AG09319 (cell line): ENCODE measurements at regions not wholly inside any gene's neighbourhood (a gene's known extent, or its start where the extent isn't known, plus 50 kb on each side); places are given as distances from the start of the nearest gene placed in this dataset.

ENCODE experiments used
- DNase-seq: peaks from one replicate; pipeline ENCODE4 v3.0.0-alpha.2; 2010; ENCODE audit warnings: low read depth; ENCODE audit errors: extremely low read depth
- CTCF ChIP-seq: IDR thresholded peaks from 2 replicates; pipeline ENCODE4 v1.5.1; 2011; ENCODE audit warnings: low read depth, mild to moderate bottlenecking, inconsistent platforms, low read length, moderate library complexity

GRCh38 chr4:100289530-100289888 lies 99.2 kb upstream of the DDIT4L start:
- TF ChIP-seq CTCF: no peak
- no peak for DNase-seq

GRCh38 chr4:100288811-100289529 lies 98.7 kb upstream of the DDIT4L start:
- TF ChIP-seq CTCF: no peak
- DNase-seq: no peak

- TF ChIP-seq CTCF: no peak
- no peak for DNase-seq
Observed at GRCh38 chr4:100288161-100288560, 97.9 kb upstream of the DDIT4L start.

- DNase-seq: no peak
- no peak for TF ChIP-seq CTCF
Observed at GRCh38 chr4:100287534-100287933, 97.3 kb upstream of the DDIT4L start.

GRCh38 chr4:100286636-100287035 lies 96.4 kb upstream of the DDIT4L start:
- DNase-seq: no peak
- TF ChIP-seq CTCF: no peak

GRCh38 chr4:100285121-100285520 lies 94.9 kb upstream of the DDIT4L start:
- DNase-seq: no peak
- TF ChIP-seq CTCF: no peak

- no peak for TF ChIP-seq CTCF
- DNase-seq: no peak
Observed at GRCh38 chr4:100284129-100284880, 94.0 kb upstream of the DDIT4L start.
